ENCODE measurements at regions not wholly inside any gene's neighbourhood (a gene's known extent, or its start where the extent isn't known, plus 50 kb on each side); places are given as distances from the start of the nearest gene placed in this dataset.

- no peak for TF ChIP-seq CTCF (IDR thresholded peaks at IDR 0.05)
- no peak for TF ChIP-seq POLR2A (IDR thresholded peaks at IDR 0.05)
- no peak for TF ChIP-seq EP300 (IDR thresholded peaks at IDR 0.05)
Observed at GRCh38 chr22:49113758-49114157, 713.9 kb downstream of the BRD1 start.
